ENCODE measurements at regions not wholly inside any gene's neighbourhood (a gene's known extent, or its start where the extent isn't known, plus 50 kb on each side); places are given as distances from the start of the nearest gene placed in this dataset.

DNA sequence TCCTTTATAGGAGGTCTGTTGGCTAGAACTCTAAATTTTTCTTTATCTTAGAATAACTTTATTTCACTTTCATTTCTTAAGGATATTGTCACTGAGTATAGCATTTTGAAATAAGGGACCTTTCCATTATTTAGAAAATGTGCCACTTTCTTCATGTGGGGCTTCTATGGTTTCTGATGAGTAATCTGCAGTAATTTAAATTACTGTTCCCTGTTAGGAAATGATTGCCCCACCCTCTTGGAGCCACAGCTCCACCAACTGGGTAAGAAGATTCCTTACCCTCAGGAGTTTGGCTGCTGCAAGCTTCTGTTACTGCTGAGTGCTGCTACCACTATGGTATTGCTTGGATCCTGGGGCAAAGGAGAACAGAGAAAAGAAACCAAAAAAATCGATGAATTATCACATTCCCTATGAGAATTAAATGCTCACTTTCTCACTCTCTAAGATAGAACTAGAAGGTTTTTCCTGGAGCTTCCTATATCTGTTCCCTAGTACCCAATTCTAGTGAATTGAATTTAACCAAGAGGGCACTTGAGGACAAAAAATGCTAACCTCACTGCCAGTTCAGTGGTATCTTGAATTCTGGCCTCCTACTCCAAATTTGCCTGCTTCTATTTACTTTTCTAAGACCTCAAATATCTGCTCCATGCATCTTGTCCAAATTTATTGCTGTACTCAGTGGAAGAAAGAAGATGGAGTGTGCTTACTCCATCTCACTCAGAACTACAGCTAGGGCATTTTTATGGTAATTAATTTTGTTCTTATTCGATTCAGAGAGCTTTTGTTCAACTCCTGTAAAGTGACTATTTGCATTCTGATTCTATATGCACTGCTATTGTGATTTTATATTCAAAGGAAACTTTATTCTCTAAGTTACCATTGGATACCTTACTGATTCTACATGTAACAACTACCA lies 2111.3 kb downstream of the MAT2B start:
- Mint-ChIP-seq H3K9me3 (no peaks in the 10 kb centered on the region), H3K36me3 (ENCODE audit: low read depth) (no peaks in the 10 kb centered on the region)
- intact Hi-C loops (cut with micrococcal nuclease): no loop called here

GRCh38 chr5:165617491-165617890 lies 2112.1 kb downstream of the MAT2B start:
- Mint-ChIP-seq H3K27me3 (no peaks in the 10 kb centered on the region), H3K36me3 (ENCODE audit: low read depth) (no peaks in the 10 kb centered on the region), H3K4me3 (no peak overlapping the region), H3K9me3 (no peaks in the 10 kb centered on the region), H3K4me1 (ENCODE audit: low read depth) (no peaks in the 10 kb centered on the region), H3K27ac (no peak overlapping the region)
- intact Hi-C loops (cut with micrococcal nuclease): no loop called here

More for the DNA sequence above, 2111.3 kb downstream of the MAT2B start:
- Mint-ChIP-seq H3K4me1 (ENCODE audit: low read depth) (no peaks in the 10 kb centered on the region), H3K27ac (no peak overlapping the region), H3K4me3 (no peak overlapping the region), H3K27me3 (no peaks in the 10 kb centered on the region)

- no peaks in the 10 kb centered on the region for H3K27me3 Mint-ChIP-seq
- no peak overlapping the region for H3K4me3 Mint-ChIP-seq
- no peak overlapping the region for H3K27ac Mint-ChIP-seq
- peaks cover 6% of the 10 kb centered on the region for H3K4me1 Mint-ChIP-seq (ENCODE audit: low read depth)
- no peaks in the 10 kb centered on the region for H3K9me3 Mint-ChIP-seq
- no peaks in the 10 kb centered on the region for H3K36me3 Mint-ChIP-seq (ENCODE audit: low read depth)
- intact Hi-C loops (cut with micrococcal nuclease): no loop called here
Measured at GRCh38 chr5:165620394-165620793, 2115.0 kb downstream of the MAT2B start.

DNA sequence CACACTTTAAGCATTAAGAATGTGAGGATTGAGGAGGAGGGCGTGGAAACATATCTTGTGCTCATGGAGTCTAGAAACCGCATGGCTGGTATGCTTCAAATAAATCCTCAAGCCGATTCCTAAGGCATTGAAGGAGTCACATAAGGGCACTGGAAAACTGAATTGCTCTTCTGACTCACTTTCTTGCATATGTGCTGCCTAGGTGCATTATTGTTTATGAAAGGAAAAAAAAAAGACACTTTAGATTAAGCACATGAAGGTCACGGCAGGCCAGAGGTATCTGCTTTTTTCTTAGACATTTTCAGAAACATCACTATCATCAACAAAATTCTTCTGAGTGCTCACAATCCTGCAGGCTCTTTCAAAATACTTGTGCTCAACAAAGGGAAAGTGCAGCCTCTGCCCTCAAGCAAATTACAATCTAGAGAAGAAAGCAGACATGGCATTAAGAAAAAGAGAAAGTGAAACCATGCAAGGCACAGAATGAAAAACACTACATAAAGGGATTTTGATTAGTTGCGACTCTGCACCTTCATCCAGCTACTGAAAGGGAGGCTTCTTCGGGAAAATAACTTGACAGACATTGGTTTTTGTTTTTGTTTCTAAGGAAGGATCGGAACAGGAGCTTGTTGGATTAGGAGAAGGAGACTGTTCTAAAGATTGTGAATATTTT lies 2117.6 kb downstream of the MAT2B start:
- no peaks in the 10 kb centered on the region for H3K27me3 Mint-ChIP-seq
- no peaks in the 10 kb centered on the region for H3K36me3 Mint-ChIP-seq (ENCODE audit: low read depth)
- no peak overlapping the region for H3K4me3 Mint-ChIP-seq
- intact Hi-C loops (cut with micrococcal nuclease): no loop called here
- no peak overlapping the region for H3K27ac Mint-ChIP-seq
- H3K4me1 Mint-ChIP-seq (ENCODE audit: low read depth): peaks cover 6% of the 10 kb centered on the region
- H3K9me3 Mint-ChIP-seq: peaks cover 6% of the 10 kb centered on the region

GRCh38 chr5:165624166-165624946 lies 2118.9 kb downstream of the MAT2B start:
- H3K27me3 Mint-ChIP-seq: no peaks in the 10 kb centered on the region
- H3K27ac Mint-ChIP-seq: no peak overlapping the region
- H3K4me3 Mint-ChIP-seq: no peak overlapping the region
- peaks cover 6% of the 10 kb centered on the region for H3K9me3 Mint-ChIP-seq
- peaks cover 8% of the 10 kb centered on the region for H3K4me1 Mint-ChIP-seq (ENCODE audit: low read depth)
- intact Hi-C loops (cut with micrococcal nuclease): no loop called here
- H3K36me3 Mint-ChIP-seq (ENCODE audit: low read depth): no peaks in the 10 kb centered on the region

- H3K27me3 Mint-ChIP-seq: no peaks in the 10 kb centered on the region
- H3K36me3 Mint-ChIP-seq (ENCODE audit: low read depth): no peaks in the 10 kb centered on the region
- peaks cover 17% of the 10 kb centered on the region for H3K4me1 Mint-ChIP-seq (ENCODE audit: low read depth)
- intact Hi-C loops (cut with micrococcal nuclease): no loop called here
- no peak overlapping the region for H3K4me3 Mint-ChIP-seq
- H3K27ac Mint-ChIP-seq: no peak overlapping the region
- H3K9me3 Mint-ChIP-seq: peaks cover 6% of the 10 kb centered on the region
Measured at GRCh38 chr5:165626161-165626560, 2120.7 kb downstream of the MAT2B start.

- peaks cover 6% of the 10 kb centered on the region for H3K9me3 Mint-ChIP-seq
- no peak overlapping the region for H3K27ac Mint-ChIP-seq
- H3K4me3 Mint-ChIP-seq: no peak overlapping the region
- H3K27me3 Mint-ChIP-seq: no peaks in the 10 kb centered on the region
- H3K4me1 Mint-ChIP-seq (ENCODE audit: low read depth): peaks cover 17% of the 10 kb centered on the region
- no peaks in the 10 kb centered on the region for H3K36me3 Mint-ChIP-seq (ENCODE audit: low read depth)
- intact Hi-C loops (cut with micrococcal nuclease): no loop called here
Measured at GRCh38 chr5:165627548-165628170, 2122.2 kb downstream of the MAT2B start.

DNA sequence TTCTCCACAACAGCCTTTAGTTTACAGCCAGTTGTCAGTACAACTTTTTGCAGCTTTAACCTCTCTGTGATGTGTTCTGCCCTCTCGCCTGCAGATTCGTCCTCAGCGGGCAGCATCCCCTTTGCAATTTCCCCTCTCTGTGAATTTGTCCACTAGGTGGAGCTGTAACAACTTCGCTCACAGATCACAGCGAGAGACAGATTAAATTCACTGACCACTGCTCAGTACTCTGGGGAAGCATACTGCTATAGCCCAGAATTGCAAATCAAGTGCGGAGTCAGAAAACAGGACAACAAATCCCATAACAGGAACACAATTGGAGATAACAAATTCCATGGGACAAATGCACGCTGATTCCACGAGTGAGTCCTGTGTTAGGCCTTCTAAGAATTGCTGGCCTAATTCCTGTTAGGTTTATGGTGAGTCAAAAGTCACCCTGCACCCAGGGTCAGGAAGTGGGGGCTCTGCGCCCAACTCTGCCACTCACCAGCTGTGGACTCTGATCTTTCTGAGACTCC lies 2124.9 kb downstream of the MAT2B start:
- no peaks in the 10 kb centered on the region for H3K36me3 Mint-ChIP-seq (ENCODE audit: low read depth)
- H3K27me3 Mint-ChIP-seq: no peaks in the 10 kb centered on the region
- peaks cover 6% of the 10 kb centered on the region for H3K9me3 Mint-ChIP-seq
- intact Hi-C loops (cut with micrococcal nuclease): no loop called here
- peaks cover 11% of the 10 kb centered on the region for H3K4me1 Mint-ChIP-seq (ENCODE audit: low read depth)
- no peak overlapping the region for H3K4me3 Mint-ChIP-seq
- no peak overlapping the region for H3K27ac Mint-ChIP-seq

DNA sequence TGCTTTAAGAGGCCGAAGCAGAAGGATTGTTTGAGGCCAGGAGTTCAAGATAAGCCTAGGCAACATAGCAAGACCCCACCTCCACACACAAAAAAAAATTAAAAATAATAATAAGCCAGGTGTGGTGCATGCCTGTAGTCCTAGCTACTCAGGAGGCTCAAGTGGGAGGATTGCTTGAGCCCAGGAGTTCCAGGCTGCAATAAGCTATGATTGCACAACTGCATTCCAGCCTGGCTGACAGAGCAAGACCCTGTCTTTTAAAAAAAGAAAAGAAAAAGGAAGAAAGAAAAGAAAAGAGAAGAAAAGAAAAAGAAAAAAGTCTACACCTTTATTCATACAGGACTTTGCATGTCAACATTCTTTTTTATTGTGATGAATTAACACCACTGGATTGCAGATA lies 2125.8 kb downstream of the MAT2B start:
- H3K4me1 Mint-ChIP-seq (ENCODE audit: low read depth): peaks cover 11% of the 10 kb centered on the region
- H3K27ac Mint-ChIP-seq: no peak overlapping the region
- no peaks in the 10 kb centered on the region for H3K36me3 Mint-ChIP-seq (ENCODE audit: low read depth)
- intact Hi-C loops (cut with micrococcal nuclease): no loop called here
- peaks cover 6% of the 10 kb centered on the region for H3K9me3 Mint-ChIP-seq
- H3K4me3 Mint-ChIP-seq: no peak overlapping the region
- no peaks in the 10 kb centered on the region for H3K27me3 Mint-ChIP-seq

GRCh38 chr5:165642366-165642765 lies 2136.9 kb downstream of the MAT2B start:
- H3K9me3 Mint-ChIP-seq: peaks cover 14% of the 10 kb centered on the region
- intact Hi-C loops (cut with micrococcal nuclease): no loop called here
- H3K36me3 Mint-ChIP-seq (ENCODE audit: low read depth): no peaks in the 10 kb centered on the region
- H3K4me1 Mint-ChIP-seq (ENCODE audit: low read depth): no peaks in the 10 kb centered on the region
- no peaks in the 10 kb centered on the region for H3K27me3 Mint-ChIP-seq
- H3K27ac Mint-ChIP-seq: no peak overlapping the region
- no peak overlapping the region for H3K4me3 Mint-ChIP-seq

DNA sequence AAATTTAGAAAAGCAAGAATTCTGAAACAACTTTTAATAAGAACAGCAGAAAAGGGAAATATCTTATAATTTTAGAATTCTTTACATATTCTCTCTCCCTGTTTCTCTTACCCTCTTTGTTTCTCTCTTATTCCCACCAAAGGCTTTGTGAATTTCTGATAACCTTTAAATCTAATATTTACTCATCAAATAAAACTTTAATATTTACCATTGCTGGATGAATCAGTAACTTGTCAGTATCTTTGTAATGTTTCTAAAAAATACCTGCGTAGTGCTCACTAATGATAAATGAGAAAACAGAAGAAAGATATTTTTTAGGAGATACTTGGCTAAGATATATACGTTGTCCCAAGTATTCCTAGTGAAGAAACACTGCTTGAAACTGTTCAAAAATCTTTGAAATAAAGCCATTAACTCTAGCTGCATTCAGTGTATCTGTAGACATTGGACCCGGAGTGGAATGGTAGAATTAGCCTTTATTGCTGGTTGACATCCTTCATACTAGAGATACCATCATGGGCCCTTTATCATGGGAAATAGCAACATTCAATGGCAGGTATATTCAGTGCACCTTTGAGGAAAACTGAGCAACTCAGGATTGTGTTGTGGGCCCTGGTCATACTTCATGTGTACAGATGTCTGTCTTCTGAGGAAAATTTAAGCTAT lies 2160.4 kb downstream of the MAT2B start:
- no peaks in the 10 kb centered on the region for H3K27me3 Mint-ChIP-seq
- H3K27ac Mint-ChIP-seq: no peak overlapping the region
- no peaks in the 10 kb centered on the region for H3K4me1 Mint-ChIP-seq (ENCODE audit: low read depth)
- peaks cover 9% of the 10 kb centered on the region for H3K9me3 Mint-ChIP-seq
- no peaks in the 10 kb centered on the region for H3K36me3 Mint-ChIP-seq (ENCODE audit: low read depth)
- intact Hi-C loops (cut with micrococcal nuclease): no loop called here
- no peak overlapping the region for H3K4me3 Mint-ChIP-seq

DNA sequence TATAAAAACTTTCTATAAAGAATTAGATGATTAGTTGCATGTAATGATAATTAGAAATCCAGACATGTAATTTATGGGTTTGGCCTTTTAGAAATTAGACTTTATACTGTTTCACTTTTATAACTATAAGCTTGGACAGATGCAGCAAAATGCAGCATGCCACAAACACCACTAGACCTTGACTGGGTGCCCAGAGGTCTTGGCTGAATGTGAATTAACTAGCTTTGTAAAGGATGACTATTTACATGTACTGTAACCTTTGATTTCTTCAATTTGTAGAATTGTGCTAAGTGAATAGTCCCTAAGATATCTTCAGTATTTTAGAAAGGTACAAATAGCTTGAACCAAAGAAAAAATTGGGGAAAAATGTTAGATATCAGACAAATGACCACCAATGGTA lies 2168.1 kb downstream of the MAT2B start:
- intact Hi-C loops (cut with micrococcal nuclease): no loop called here
- no peak overlapping the region for H3K4me3 Mint-ChIP-seq
- H3K27me3 Mint-ChIP-seq: no peaks in the 10 kb centered on the region

DNA sequence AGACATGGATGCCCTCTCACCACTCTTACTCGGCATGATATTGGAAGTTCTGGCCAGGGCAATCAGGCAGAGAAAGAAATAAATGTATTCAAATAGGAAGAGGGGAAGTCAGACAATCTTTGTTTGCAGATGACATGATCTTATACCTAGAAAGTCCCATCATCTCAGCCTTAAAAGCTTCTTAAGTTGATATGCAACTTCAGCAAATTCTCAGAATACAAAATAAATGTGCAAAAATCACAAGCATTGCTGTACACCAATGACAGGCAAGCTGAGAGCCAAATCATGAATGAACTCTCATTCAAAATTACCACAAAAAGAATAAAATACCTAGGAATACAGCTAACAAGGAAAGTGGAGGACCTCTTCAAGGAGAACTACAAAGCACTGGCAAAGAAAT lies 2190.4 kb downstream of the MAT2B start:
- Mint-ChIP-seq H3K36me3 (ENCODE audit: low read depth) (no peaks in the 10 kb centered on the region), H3K4me3 (no peak overlapping the region), H3K9me3 (peaks cover 41% of the 10 kb centered on the region), H3K27me3 (no peaks in the 10 kb centered on the region), H3K4me1 (ENCODE audit: low read depth) (no peaks in the 10 kb centered on the region), H3K27ac (no peak overlapping the region)
- intact Hi-C loops (cut with micrococcal nuclease): no loop called here

More for the DNA sequence above, 2168.1 kb downstream of the MAT2B start:
- H3K4me1 Mint-ChIP-seq (ENCODE audit: low read depth): no peaks in the 10 kb centered on the region
- H3K27ac Mint-ChIP-seq: no peak overlapping the region
- no peaks in the 10 kb centered on the region for H3K36me3 Mint-ChIP-seq (ENCODE audit: low read depth)
- peaks cover 24% of the 10 kb centered on the region for H3K9me3 Mint-ChIP-seq

All from dendritic cell treated with granulocyte-macrophage colony-stimulating factor and Interleukin-4, amounts not matched to agents 40 ng/mL and 50 ng/mL, for 4 days (primary cell).